HG03575 (cell line): ENCODE measurements at regions not wholly inside any gene's neighbourhood (a gene's known extent, or its start where the extent isn't known, plus 50 kb on each side); places are given as distances from the start of the nearest gene placed in this dataset.

ENCODE experiments used
- ATAC-seq: cut with Tn5 transposase; IDR thresholded peaks from one replicate; pipeline ENCODE4 v1.9.1; 2021; ENCODE audit not compliant: unreplicated experiment, insufficient number of reproducible peaks, low FRiP score; ENCODE audit errors: extremely low read depth

DNA sequence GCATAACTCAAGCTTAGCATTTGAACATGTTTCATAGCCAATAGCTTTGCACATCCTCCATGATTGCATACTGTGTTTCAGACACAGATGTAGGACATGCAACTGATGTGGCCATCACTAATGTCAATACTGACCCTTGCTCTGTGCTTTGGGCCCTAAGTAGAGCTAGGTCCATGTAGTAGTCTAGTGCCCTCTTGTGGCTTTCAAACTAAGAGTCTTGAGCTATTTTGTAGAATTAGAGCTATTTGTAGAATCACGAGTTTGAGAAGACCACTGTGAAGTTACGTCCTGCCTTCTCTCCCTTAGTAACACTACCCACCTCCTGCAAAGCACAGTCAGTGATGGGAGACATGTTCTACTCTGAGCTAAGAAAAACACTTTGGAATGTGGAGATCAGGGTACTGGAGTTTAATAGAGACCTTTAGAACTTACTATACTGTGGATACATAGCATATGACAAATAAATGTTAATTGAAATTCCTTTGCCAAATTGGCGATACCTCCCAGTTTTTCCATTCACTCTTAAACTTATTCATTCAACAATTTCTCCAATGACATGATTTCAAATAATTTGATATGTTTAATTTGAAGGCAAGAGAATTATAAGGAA lies 306.5 kb upstream of the TNP1 start:
- ATAC-seq: no peak

DNA sequence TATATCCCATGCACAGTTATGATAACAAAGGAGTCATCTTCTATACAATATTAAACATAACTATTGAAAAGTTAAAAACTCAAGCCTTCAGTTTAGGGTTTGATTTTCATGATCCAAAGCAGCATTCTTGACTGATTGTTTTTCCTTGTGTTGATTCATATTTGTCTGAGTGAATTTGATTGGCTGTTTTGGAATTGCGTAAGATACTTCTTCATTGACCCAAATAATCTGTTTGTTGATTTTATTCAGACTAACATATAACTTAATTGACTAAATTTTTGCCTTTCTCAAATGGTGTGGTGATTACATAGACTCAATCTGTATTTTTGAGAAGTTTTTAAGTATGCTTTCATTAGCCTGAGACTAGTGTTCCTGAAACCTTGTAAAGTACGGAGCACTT lies 305.7 kb upstream of the TNP1 start:
- no peak for ATAC-seq

GRCh38 chr2:217163987-217164386 lies 304.1 kb upstream of the TNP1 start:
- ATAC-seq: no peak

DNA sequence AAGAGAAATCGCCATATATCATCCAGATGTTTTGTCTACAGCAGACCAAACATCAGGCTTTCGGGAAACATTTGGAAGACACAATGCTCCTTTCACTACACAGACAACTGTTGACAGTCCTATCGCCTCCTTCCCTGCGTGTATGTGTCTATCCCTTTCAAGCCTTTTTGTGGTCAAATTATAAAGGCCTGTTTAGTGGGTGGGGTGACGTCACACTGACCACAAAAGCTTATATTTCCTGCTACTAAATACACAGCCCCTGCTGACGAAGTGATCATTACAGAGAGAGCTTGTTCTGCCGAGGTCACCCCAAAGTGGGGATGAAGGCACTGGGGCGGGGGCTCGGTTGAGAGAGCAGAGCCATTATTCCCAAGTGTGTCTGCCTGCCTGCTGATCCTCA lies 302.7 kb upstream of the TNP1 start:
- ATAC-seq: no peak

DNA sequence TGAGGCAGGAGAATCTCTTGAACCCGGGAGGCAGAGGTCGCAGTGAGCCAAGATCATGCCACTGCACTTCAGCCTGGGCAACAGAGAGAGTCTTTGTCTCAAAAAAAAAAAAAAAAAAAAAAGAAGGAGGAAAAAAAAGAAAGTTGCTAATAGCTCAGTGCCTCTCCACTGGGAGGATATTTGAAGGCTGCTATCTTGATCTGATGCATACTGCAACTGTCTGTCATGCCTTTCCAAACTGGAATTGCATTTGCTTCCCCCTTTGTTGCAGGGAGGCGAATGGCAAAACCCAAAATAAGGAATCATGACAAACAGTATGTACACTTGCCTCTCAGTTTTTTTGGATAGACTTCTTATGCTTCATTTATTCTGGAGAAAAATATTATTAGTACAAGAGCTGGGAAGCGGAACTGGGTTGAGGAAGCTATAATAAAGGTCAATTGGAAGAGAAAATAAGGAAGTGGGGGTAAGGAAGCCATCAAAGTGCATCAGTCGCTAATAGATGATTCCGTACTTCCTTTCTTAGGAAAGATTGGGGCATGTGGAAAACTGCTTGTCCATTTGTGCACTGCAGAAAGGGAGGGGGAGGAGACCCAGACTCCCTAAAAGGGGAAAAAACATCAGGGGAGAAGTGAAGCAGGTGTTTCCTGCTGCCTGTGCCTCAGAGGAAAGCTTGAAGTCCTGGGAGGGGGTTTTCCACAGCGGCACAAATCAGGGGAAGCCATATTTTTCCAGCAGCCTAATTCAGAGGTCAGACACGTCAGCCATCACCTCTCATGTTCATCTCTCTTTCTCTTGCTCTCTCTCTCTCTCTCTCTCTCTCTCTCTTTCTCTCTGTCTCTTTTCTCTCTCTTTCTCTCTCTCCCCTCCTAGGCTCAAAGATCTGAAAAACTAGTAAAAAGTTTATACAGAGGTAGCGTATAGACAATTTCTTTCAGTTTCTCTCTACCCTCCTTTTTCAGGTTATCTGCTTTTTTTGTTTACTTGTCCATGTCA lies 301.4 kb upstream of the TNP1 start:
- no peak for ATAC-seq

DNA sequence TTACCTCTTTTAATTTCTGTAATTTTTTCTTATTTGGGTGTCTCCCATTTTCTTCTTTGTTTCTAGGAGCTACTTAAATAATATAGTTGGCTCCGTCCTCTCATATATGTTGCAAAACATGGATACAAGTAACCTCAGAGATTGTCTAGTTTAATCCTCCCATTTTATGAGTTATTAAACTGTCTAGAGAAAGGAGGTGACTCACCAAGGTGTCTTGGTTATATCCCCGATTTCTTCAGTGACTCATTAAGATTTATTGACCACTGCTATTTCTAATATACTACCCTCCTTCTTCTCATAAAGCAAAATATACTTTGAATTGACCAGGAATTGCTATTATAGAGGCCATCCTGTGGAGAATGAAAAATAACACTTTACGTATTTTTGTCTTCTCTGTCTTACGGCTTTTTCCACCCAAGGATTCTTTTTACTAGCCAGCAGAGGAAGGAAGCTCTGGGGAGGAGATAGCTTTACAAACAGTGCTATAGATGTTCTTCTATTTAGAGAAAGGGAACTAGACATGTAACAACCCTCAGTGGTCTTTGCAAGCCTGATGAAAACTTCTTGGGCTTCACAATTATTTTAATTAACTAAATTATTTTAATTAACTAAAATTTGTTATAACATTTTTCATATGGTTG lies 300.4 kb upstream of the TNP1 start:
- no peak for ATAC-seq

DNA sequence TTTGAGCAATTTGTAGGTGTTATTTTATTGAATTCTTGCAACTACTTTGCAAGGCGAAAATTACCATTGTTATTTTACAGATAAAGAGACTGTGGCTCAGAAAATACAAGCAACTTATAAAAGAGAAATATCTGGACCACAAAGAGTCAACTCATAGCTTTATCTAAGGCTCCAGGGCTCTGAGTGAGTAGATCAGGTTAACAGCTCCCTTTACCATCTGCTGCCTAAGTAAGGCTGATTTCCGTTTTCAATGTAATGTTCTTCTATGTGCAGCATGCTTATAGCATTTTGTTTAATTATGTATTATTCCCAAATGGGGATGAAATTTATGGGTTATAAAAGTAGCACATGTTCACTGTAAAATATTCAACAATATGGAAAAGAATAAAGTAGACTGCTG lies 299.1 kb upstream of the TNP1 start:
- ATAC-seq: no peak

GRCh38 chr2:217157581-217157980 lies 297.7 kb upstream of the TNP1 start:
- ATAC-seq: no peak

GRCh38 chr2:217156801-217157200 lies 296.9 kb upstream of the TNP1 start:
- ATAC-seq: no peak

DNA sequence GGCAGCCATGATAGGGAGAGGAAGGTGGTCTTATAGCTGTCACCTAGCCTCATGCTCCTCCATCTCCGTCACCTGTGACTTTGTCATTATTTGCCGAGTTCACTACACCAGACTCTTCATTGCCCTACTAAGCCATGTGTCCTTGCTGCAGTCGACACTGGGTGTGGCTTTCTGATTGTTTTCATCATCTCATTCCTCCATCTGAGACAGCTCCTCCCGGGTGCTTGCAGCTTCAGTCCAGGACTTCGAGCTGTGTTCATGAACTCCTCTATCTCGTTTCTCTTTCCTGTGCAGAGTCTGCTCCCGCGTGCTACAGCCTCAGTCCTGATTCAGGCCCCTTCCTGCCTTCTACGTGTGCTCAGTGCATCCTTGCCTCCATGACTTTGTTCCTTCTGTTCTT lies 295.1 kb upstream of the TNP1 start:
- no peak for ATAC-seq

DNA sequence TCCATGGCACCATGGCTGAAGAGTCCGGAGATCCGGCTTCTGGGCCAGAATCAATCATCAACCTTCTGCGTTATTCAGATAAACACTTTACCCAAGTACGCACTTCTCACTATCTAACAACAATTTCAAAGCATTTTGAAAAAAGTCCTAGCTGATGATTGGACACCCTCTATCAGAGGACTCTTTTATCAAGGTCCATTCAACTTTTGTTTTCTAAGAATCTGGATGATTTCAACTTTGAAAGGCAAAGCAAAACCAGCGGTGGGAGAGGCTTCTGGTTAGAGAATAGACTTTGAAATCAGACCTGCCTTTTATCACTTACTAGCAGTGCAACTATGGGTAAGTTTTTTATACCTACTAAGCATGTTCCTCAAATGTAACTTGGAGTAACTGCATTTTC lies 293.6 kb upstream of the TNP1 start:
- ATAC-seq: no peak

GRCh38 chr2:217152831-217153230 lies 293.0 kb upstream of the TNP1 start:
- no peak for ATAC-seq

DNA sequence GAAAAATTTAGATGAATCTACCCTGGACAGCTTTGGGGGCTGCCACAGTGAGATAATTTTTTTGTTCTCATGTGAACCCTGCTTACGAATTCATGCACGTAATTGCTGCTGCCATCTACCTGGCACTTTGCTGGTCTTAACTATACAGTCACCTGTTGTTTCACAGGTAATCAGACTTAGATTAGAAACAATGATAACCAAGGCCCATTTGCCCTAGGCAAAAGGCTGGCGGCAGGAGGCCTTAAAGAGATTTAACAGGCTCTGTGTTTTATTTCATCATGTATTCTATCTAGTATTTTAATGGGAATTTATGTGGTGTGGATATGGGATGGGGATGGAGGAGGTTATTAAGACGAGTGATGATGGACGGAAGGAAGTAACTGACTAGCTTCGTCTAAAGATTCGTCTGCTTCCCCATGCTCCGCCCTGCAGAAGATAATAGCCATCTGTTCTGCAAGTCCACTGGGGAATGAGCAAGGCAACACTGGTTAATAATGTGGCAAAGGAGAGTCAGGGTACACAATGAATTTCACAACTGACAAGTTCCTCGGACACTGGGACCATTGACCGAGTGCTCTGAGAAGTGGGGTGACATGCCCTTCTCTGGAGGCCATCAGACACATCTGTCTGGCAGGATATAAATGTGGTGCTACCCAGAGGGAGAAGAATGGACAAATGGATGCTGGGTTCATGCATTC lies 291.8 kb upstream of the TNP1 start:
- ATAC-seq: no peak

- no peak for ATAC-seq
Observed at GRCh38 chr2:217150236-217150635, 290.4 kb upstream of the TNP1 start.

DNA sequence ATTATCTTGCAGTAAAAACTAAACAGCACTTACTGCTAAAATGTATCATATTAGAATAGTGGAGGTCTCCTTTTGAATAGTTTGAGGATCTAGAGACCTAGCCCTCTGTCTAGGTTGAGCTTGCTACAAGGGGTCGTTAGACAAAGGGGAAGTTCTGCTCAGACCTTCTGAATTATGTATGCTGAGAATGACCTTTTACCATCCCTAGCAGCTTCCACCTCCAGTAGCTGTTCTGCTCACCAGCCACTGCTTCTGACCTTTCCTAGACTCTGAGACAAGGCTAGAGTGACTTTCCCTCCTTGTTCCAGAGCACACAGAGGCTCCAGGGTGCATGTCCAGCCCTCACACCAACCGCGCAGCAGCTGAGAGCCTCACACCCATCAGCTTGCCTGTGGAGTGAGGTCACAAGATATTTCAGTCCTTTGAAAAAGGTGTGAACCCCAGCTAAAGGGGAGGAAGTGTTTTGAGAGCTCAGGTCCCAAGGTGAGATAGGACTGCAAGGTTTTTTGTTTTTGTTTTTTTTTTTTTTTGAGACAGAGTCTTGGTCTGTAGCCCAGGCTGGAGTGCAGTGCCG lies 289.3 kb upstream of the TNP1 start:
- no peak for ATAC-seq

- no peak for ATAC-seq
Observed at GRCh38 chr2:217147818-217148217, 288.0 kb upstream of the TNP1 start.

DNA sequence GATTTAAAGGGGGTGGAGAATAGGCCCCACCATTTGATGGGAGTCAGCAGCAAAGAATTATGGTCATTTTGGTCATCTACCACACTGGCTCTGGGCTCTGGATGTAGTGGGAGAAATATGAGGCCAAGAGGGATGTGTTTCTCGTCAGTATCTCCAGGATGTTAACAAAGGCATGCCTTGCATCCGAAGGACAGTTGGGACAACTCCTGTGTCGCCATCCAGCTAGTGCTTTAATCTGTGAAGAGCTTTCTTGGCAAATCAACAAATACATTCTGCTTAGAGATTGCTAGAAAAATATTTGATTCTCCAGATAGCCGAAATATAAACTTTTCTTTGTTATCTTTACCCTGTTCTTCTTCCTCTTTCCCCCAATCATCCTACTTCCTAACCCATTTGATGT lies 287.1 kb upstream of the TNP1 start:
- no peak for ATAC-seq

DNA sequence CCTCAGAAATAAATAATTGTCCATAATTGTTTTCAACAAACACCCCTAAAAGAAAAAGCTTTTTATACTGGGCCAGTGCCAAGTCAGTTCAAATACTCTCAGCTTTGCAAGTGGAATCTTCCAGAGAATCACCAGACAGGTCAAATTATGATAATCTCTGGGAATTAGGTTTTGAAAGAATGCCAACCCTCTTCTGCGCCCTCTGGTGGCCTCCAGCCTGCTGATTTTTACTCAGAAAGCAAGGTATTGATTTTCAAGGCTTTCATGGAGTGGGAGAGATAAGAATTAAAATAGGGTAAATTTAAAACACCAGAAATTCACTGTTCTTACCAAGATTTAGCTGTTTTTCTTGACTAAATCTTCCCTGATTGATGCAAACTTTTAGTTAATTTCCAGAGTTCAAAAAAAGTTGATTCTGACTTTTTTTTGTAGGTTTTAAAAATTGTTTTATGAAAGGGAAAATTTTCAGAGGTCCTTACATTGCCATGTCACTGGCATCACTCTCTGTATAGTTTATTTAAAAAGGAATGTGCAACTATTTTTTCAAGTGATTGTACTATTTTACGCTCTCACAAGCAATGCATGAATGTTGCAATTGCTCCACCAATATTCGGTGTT lies 282.9 kb upstream of the TNP1 start:
- no peak for ATAC-seq

- no peak for ATAC-seq
Observed at GRCh38 chr2:217138284-217138683, 278.4 kb upstream of the TNP1 start.
